H1 (cell line): ENCODE measurements at regions not wholly inside any gene's neighbourhood (a gene's known extent, or its start where the extent isn't known, plus 50 kb on each side); places are given as distances from the start of the nearest gene placed in this dataset.

Experiments used
- CTCF ChIA-PET: fragments of 300-600 bp; sonication (Branson Sonifier 250); formaldehyde crosslinking; loops from one replicate; lab custom pipeline; 2021; ENCODE audit not compliant: partially characterized antibody; lab: Charles Lee
- POLR2A ChIA-PET: fragments of 300-600 bp; sonication (Branson Sonifier 250); formaldehyde crosslinking; loops from one replicate; lab custom pipeline; 2021; ENCODE audit warnings: inconsistent platforms; ENCODE audit not compliant: partially characterized antibody; lab: Charles Lee
- DNase-seq, 2 experiments: peaks; one replicate each; pipeline versions ENCODE4 v3.0.0 to v3.0.0-alpha.2; 2010 to 2022; ENCODE audit warnings: low spot score in 2 of 2, low read depth in 1 of 2, mixed read lengths in 1 of 2
- FAIRE-seq: peaks from 2 replicates; lab custom pipeline; 2011; peaks lifted over from hg19 to GRCh38; lab: Jason Lieb, UNC
- H2AFZ ChIP-seq: 2 replicates; pipeline ENCODE4 v1.8.1; 2012; ENCODE audit warnings: low read length, inconsistent platforms
- H2AK5ac ChIP-seq: 2 replicates; pipeline ENCODE4 v1.6.1; 2013; ENCODE audit warnings: low read depth, low read length
- H2BK120ac ChIP-seq: replicated peaks from 2 replicates; pipeline ENCODE3; 2013; ENCODE audit warnings: low read depth, low read length, inconsistent platforms
- H2BK12ac ChIP-seq: 2 replicates; pipeline ENCODE4 v1.6.1; 2013; ENCODE audit warnings: low read depth, low read length
- H2BK15ac ChIP-seq: 2 replicates; pipeline ENCODE4 v1.6.1; 2013; ENCODE audit warnings: low read length
- H2BK20ac ChIP-seq: 2 replicates; pipeline ENCODE4 v1.6.1; 2013; ENCODE audit warnings: low read length
- H2BK5ac ChIP-seq: 2 replicates; pipeline ENCODE4 v1.6.1; 2013; ENCODE audit warnings: low read depth, low read length
- H3K14ac ChIP-seq: 2 replicates; pipeline ENCODE4 v1.6.1; 2013; ENCODE audit warnings: inconsistent platforms; ENCODE audit not compliant: insufficient read length
- H3K18ac ChIP-seq: 2 replicates; pipeline ENCODE4 v1.6.1; 2013; ENCODE audit warnings: low read length; ENCODE audit errors: extremely low read depth
- H3K23ac ChIP-seq: 2 replicates; pipeline ENCODE4 v1.6.1; 2013; ENCODE audit warnings: inconsistent platforms; ENCODE audit not compliant: insufficient read length
- H3K23me2 ChIP-seq: 2 replicates; pipeline ENCODE4 v1.6.1; 2013; ENCODE audit warnings: low read depth, low read length
- H3K27ac ChIP-seq: 2 replicates; pipeline ENCODE4 v1.6.1; 2011; ENCODE audit warnings: low read depth, low read length, inconsistent platforms
- H3K27me3 ChIP-seq, 4 experiments: replicated peaks in 1 of 4; 1 replicate in 1 of 4; 2 replicates in 3 of 4; pipeline versions ENCODE4 v1.6.1 to v1.8.1; 2011 to 2013; ENCODE audit warnings: low read length in 3 of 4, mild to moderate bottlenecking in 3 of 4, inconsistent platforms in 2 of 4, mixed read lengths in 2 of 4, moderate library complexity in 1 of 4; ENCODE audit not compliant: control insufficient read depth in 3 of 4, insufficient read depth in 3 of 4; ENCODE audit errors: extremely low read depth in 1 of 4
- H3K36me3 ChIP-seq, 4 experiments: 2 replicates each; pipeline versions ENCODE4 v1.6.1 to v1.8.1; 2011 to 2013; ENCODE audit warnings: mild to moderate bottlenecking in 4 of 4, low read length in 3 of 4, moderate library complexity in 2 of 4, control low read depth in 1 of 4, inconsistent platforms in 1 of 4; ENCODE audit not compliant: insufficient read depth in 4 of 4, control insufficient read depth in 2 of 4
- H3K4ac ChIP-seq: replicated peaks from 2 replicates; pipeline ENCODE3; 2013; ENCODE audit warnings: low read length, low read depth, mixed read lengths, inconsistent platforms; ENCODE audit not compliant: insufficient read length
- H3K4me1 ChIP-seq, 4 experiments: replicated peaks in 1 of 4; 1 replicate in 1 of 4; 2 replicates in 3 of 4; pipeline versions ENCODE4 v1.6.1 to v1.8.1; 2011 to 2013; ENCODE audit warnings: low read length in 3 of 4, inconsistent platforms in 2 of 4, mixed read lengths in 1 of 4; ENCODE audit not compliant: insufficient read depth in 4 of 4, control insufficient read depth in 3 of 4
- H3K4me2 ChIP-seq, 2 experiments: 2 replicates each; pipeline versions ENCODE4 v1.6.1 to v1.8.1; 2011 to 2013; ENCODE audit warnings: low read depth in 2 of 2, low read length in 2 of 2, control low read depth in 1 of 2, inconsistent platforms in 1 of 2, mild to moderate bottlenecking in 1 of 2; ENCODE audit not compliant: insufficient read depth in 1 of 2
- H3K4me3 ChIP-seq, 4 experiments: fragments of 200-600, 300-600 bp in 1 of 4; sonication (generic), shearing (Covaris generic), sonication (Bioruptor Twin) in 1 of 4; 2 replicates each; pipeline versions ENCODE4 v1.5.1 to v1.8.1; 2011 to 2016; ENCODE audit warnings: low read length in 4 of 4, low read depth in 3 of 4, control low read depth in 2 of 4, inconsistent platforms in 2 of 4, mild to moderate bottlenecking in 2 of 4, mixed read lengths in 1 of 4, moderate library complexity in 1 of 4; ENCODE audit not compliant: insufficient read depth in 2 of 4; ENCODE audit errors: extremely low read depth in 1 of 4
- H3K56ac ChIP-seq: replicated peaks from 2 replicates; pipeline ENCODE3; 2013; ENCODE audit warnings: low read depth, mild to moderate bottlenecking, mixed read lengths, low read length, inconsistent platforms; ENCODE audit not compliant: insufficient read length
- H3K79me1 ChIP-seq: 2 replicates; pipeline ENCODE4 v1.6.1; 2013; ENCODE audit warnings: low read depth, low read length, control low read depth
- H3K79me2 ChIP-seq, 2 experiments: 2 replicates each; pipeline versions ENCODE4 v1.6.1 to v1.8.1; 2012 to 2013; ENCODE audit warnings: low read length in 2 of 2, mild to moderate bottlenecking in 2 of 2, inconsistent platforms in 1 of 2; ENCODE audit not compliant: insufficient read depth in 2 of 2, control insufficient read depth in 1 of 2
- H3K9ac ChIP-seq, 4 experiments: replicated peaks in 1 of 4; 1 replicate in 1 of 4; 2 replicates in 3 of 4; pipeline versions ENCODE4 v1.6.1 to v1.8.1; 2011 to 2013; ENCODE audit warnings: low read depth in 3 of 4, low read length in 3 of 4, control low read depth in 2 of 4, mild to moderate bottlenecking in 2 of 4, moderate library complexity in 2 of 4, inconsistent platforms in 1 of 4; ENCODE audit errors: extremely low read depth in 1 of 4
- H3K9me3 ChIP-seq, 2 experiments: 2 replicates each; pipeline versions ENCODE4 v1.6.1 to v1.8.1; 2012 to 2013; ENCODE audit warnings: mild to moderate bottlenecking in 2 of 2, moderate library complexity in 2 of 2, control low read depth in 1 of 2, inconsistent platforms in 1 of 2, low read depth in 1 of 2, low read length in 1 of 2, mixed read lengths in 1 of 2; ENCODE audit not compliant: insufficient read depth in 2 of 2
- H4K20me1 ChIP-seq, 2 experiments: replicated peaks in 1 of 2; 2 replicates each; pipeline versions ENCODE3 to v1.8.1; 2011 to 2013; ENCODE audit warnings: inconsistent platforms in 2 of 2, low read length in 2 of 2, mild to moderate bottlenecking in 1 of 2; ENCODE audit not compliant: insufficient read depth in 2 of 2, control insufficient read depth in 1 of 2
- H4K5ac ChIP-seq: 2 replicates; pipeline ENCODE4 v1.6.1; 2013; ENCODE audit warnings: low read length, low read depth, mixed read lengths, inconsistent platforms; ENCODE audit not compliant: insufficient read length
- H4K8ac ChIP-seq: 2 replicates; pipeline ENCODE4 v1.8.0; 2013; ENCODE audit warnings: mild to moderate bottlenecking, moderate library complexity, low read length, inconsistent platforms; ENCODE audit not compliant: insufficient read depth; ENCODE audit errors: extremely low read depth
- H4K91ac ChIP-seq: replicated peaks from 2 replicates; pipeline ENCODE3; 2013; ENCODE audit warnings: low read length, mixed read lengths, inconsistent platforms; ENCODE audit not compliant: insufficient read length
- ASH2L ChIP-seq: fragments of 200-600, 300-600 bp; sonication (generic); IDR thresholded peaks from one replicate; pipeline ENCODE4 v1.7.1; 2017; ENCODE audit warnings: low read length
- BRCA1 ChIP-seq: IDR thresholded peaks from 2 replicates; pipeline ENCODE4 v1.6.1; 2012; ENCODE audit warnings: low read depth, low read length, improper control_type of control experiment
- CBX8 ChIP-seq: fragments of 300-800, 300-1000 bp; sonication (generic); IDR thresholded peaks from 2 replicates; pipeline ENCODE4 v1.7.1; 2016; ENCODE audit warnings: low read depth, low read length, borderline replicate concordance
- CHD1 ChIP-seq: IDR thresholded peaks from 2 replicates; pipeline ENCODE4 v1.6.1; 2012; ENCODE audit warnings: low read depth, low read length, improper control_type of control experiment
- HDAC2 ChIP-seq, 2 experiments: fragments of 300-600 bp in 1 of 2; sonication (generic) in 1 of 2; IDR thresholded peaks; 2 replicates each; pipeline ENCODE4 v1.6.1; 2011 to 2012; ENCODE audit warnings: low read depth in 2 of 2, low read length in 2 of 2, mild to moderate bottlenecking in 2 of 2, moderate library complexity in 2 of 2, borderline replicate concordance in 1 of 2, inconsistent platforms in 1 of 2
- JUND ChIP-seq: IDR thresholded peaks from 2 replicates; pipeline ENCODE4 v1.6.1; 2011; ENCODE audit warnings: mild to moderate bottlenecking, improper control_type of control experiment, low read length
- KDM5A ChIP-seq: fragments of 200-600 bp; IDR thresholded peaks from 2 replicates; pipeline ENCODE4 v1.7.1; 2012; ENCODE audit warnings: mild to moderate bottlenecking, low read length, inconsistent platforms, mixed read lengths
- MAFK ChIP-seq: IDR thresholded peaks from 2 replicates; pipeline ENCODE4 v1.6.1; 2012; ENCODE audit warnings: low read depth, mild to moderate bottlenecking, improper control_type of control experiment, low read length
- MAX ChIP-seq: IDR thresholded peaks from 2 replicates; pipeline ENCODE4 v1.6.1; 2012; ENCODE audit warnings: inconsistent platforms
- PHF8 ChIP-seq: fragments of 200-600 bp; sonication (generic); conservative IDR thresholded peaks from 2 replicates; pipeline ENCODE4 v1.7.1; 2012; ENCODE audit warnings: low read depth, mild to moderate bottlenecking, inconsistent platforms, low read length, moderate library complexity
- RAD21 ChIP-seq, 2 experiments: IDR thresholded peaks in 1 of 2; conservative IDR thresholded peaks in 1 of 2; 2 replicates each; pipeline ENCODE4 v1.6.1; 2011; ENCODE audit warnings: low read depth in 2 of 2, low read length in 2 of 2, improper control_type of control experiment in 1 of 2, inconsistent platforms in 1 of 2, mild to moderate bottlenecking in 1 of 2, moderate library complexity in 1 of 2
- SIN3A ChIP-seq, 2 experiments: IDR thresholded peaks in 1 of 2; conservative IDR thresholded peaks in 1 of 2; 2 replicates each; pipeline ENCODE4 v1.6.1; 2011 to 2012; ENCODE audit warnings: low read length in 2 of 2, improper control_type of control experiment in 1 of 2, low read depth in 1 of 2, mild to moderate bottlenecking in 1 of 2
- SIX5 ChIP-seq: IDR thresholded peaks from 2 replicates; pipeline ENCODE4 v1.6.1; 2011; ENCODE audit warnings: mild to moderate bottlenecking, low read depth, low read length
- SP1 ChIP-seq: IDR thresholded peaks from 2 replicates; pipeline ENCODE4 v1.6.1; 2011; ENCODE audit warnings: low read depth, low read length
- TEAD4 ChIP-seq: IDR thresholded peaks from 2 replicates; pipeline ENCODE4 v1.6.1; 2012; ENCODE audit warnings: low read depth, low read length, inconsistent platforms, mixed read lengths
- WGBS, 2 experiments: shearing (Covaris generic) in 1 of 2; methylation state at CpG; one replicate each; pipeline versions ENCODE4 v1.1.6 to v1.1.7; 2013 to 2015; ENCODE audit warnings: low lambda C conversion rate in 2 of 2, mixed read lengths in 2 of 2, inconsistent platforms in 1 of 2, low coverage in 1 of 2, missing lambda C conversion rate in 1 of 2; ENCODE audit not compliant: insufficient replicate concordance in 2 of 2, insufficient coverage in 1 of 2, insufficient read length in 1 of 2; ENCODE audit errors: extremely low coverage in 1 of 2, missing lambda C conversion rate in 1 of 2; 5-methylcytosine and 5-hydroxymethylcytosine counted together

GRCh38 chr10:130762491-130762890 is 549.0 kb downstream of the TCERG1L start:
- no peak overlapping the region for H3K9ac ChIP-seq
- DNase-seq (no peak), FAIRE-seq (no peak)
- no peak overlapping the region for H2BK20ac ChIP-seq
- 76% methylated on average over 6 of the region's 6 CpGs; no CpG with 5 or more reads in 1 of the 2 experiments for WGBS, 2 experiments
- no peak overlapping the region for H3K4me2 ChIP-seq
- no peak overlapping the region for H2BK120ac ChIP-seq
- peaks cover 2% of the 10 kb centered on the region; the same call in 1 of the 2 replicates for H3K23me2 ChIP-seq
- H3K27me3 ChIP-seq: no peaks in the 10 kb centered on the region
- no peaks in the 10 kb centered on the region for H3K4me1 ChIP-seq
- H2AFZ ChIP-seq: no peak overlapping the region
- H3K18ac ChIP-seq: no peak overlapping the region
- no peak overlapping the region for H3K4me3 ChIP-seq
- H2BK12ac ChIP-seq: no peak overlapping the region
- no peak overlapping the region for H3K4ac ChIP-seq
- no peaks in the 10 kb centered on the region for H3K79me2 ChIP-seq
- no peaks in the 10 kb centered on the region for H3K79me1 ChIP-seq
- H2BK5ac ChIP-seq: no peak overlapping the region
- ChIA-PET POLR2A (no interaction called here), CTCF (interaction anchor here (1.1 to 2.0 kb wide), 2 partner anchors 17 to 20 kb away, joined by 3 to 5 read pairs; no protein-coding TSS in a partner anchor)
- no peak overlapping the region for H4K5ac ChIP-seq
- H4K91ac ChIP-seq: no peak overlapping the region
- H2BK15ac ChIP-seq: no peak overlapping the region
- H3K9me3 ChIP-seq: peaks cover 10 to 14% of the 10 kb centered on the region in 2 experiments
- no peak overlapping the region for H3K14ac ChIP-seq
- no peaks in the 10 kb centered on the region for H3K36me3 ChIP-seq
- no peak overlapping the region for H3K27ac ChIP-seq
- no peaks in the 10 kb centered on the region for H4K20me1 ChIP-seq
- H3K23ac ChIP-seq: no peak overlapping the region
- H3K56ac ChIP-seq: no peak overlapping the region
- H2AK5ac ChIP-seq: no peak overlapping the region
- H4K8ac ChIP-seq: no peak overlapping the region
- TF ChIP-seq SIN3A (conservative IDR thresholded peaks at IDR 0.05 in 1 of 2, IDR thresholded peaks at IDR 0.05 in 1 of 2; ENCODE audit: low read depth in 1 of 2, low read length in 2 of 2): no peak
- no peak for TF ChIP-seq JUND
- no peak for TF ChIP-seq PHF8
- TF ChIP-seq RAD21 (IDR thresholded peaks at IDR 0.05 in 1 of 2, conservative IDR thresholded peaks at IDR 0.05 in 1 of 2; ENCODE audit: low read depth in 2 of 2, low read length in 2 of 2): no peak
- no peak for TF ChIP-seq MAFK
- TF ChIP-seq TEAD4: no peak
- no peak for TF ChIP-seq CHD1
- no peak for TF ChIP-seq KDM5A
- no peak for TF ChIP-seq SP1
- TF ChIP-seq BRCA1: no peak
- no peak for TF ChIP-seq ASH2L
- TF ChIP-seq CBX8: no peak
- TF ChIP-seq MAX: no peak
- TF ChIP-seq HDAC2 (IDR thresholded peaks at IDR 0.05; ENCODE audit: borderline replicate concordance in 1 of 2, low read depth in 2 of 2, low read length in 2 of 2): no peak
- TF ChIP-seq SIX5: no peak
